Amygdala (tissue), 56 donors: ENCODE measurements at regions not wholly inside any gene's neighbourhood (a gene's known extent, or its start where the extent isn't known, plus 50 kb on each side); places are given as distances from the start of the nearest gene placed in this dataset.
"Not testable (repeated sequence)": the region's sequence is repeated elsewhere in the genome, so short reads cannot be mapped to it uniquely, and the experiment has no call there.

Experiments used
- DNase-seq, 56 donors: peaks; one replicate each; lab custom pipeline; 2025; lab: John Stamatoyannopoulos, UW

DNA sequence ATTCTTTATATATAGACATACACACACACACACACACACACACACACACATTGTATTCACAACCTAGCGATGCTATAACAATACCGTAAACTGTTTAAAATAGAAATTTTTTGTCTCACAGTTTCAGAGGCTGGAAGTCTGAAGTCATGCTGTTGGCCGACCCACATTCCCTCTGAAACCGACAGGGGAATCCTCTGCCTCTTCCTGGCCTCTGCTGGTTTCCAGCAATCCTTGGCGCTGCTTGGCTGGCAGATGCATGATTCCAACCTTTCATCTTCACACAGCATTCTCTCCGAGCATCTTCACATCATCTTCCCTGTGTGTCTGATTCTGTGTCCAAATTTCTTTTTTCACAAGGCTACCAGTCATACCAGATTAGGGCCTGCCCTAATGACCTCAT is 94.8 kb downstream of the CCDC71L start:
- no peak for DNase-seq

- no peak for DNase-seq
Measured at GRCh38 chr7:106565428-106565827, 95.5 kb downstream of the CCDC71L start.

- DNase-seq = peak in 1 of 56 donors; percentile 3
Measured at GRCh38 chr7:106563466-106564150, 97.3 kb downstream of the CCDC71L start.

GRCh38 chr7:106562711-106563366 is 98.1 kb downstream of the CCDC71L start:
- DNase-seq = no peak

GRCh38 chr7:106561666-106562411 is 99.1 kb downstream of the CCDC71L start:
- DNase-seq = no peak

GRCh38 chr7:106561151-106561550 is 99.8 kb downstream of the CCDC71L start:
- DNase-seq = no peak

DNA sequence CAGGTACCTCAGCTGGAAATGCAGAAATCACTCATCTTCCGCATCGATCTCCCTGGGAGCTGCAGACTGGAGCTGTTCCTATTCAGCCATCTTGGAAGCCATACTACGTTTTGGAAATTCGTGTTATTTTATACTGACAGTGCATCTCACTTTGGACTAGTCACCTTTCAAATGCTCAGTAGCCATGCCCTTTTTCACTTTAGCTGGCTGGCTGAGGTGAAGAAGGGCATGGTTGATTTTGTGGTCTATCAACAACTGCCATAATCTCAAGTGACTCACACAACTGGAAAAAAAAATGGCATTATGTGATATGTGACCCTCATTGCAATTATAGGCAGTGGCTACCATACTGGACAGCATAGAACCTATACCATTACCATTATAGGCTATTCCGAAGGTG is 100.5 kb downstream of the CCDC71L start:
- no peak for DNase-seq

- DNase-seq = not testable (repeated sequence)
Measured at GRCh38 chr7:106556244-106556643, 104.7 kb downstream of the CCDC71L start.

GRCh38 chr7:106554623-106555022 is 106.3 kb downstream of the CCDC71L start:
- not testable (repeated sequence) for DNase-seq

GRCh38 chr7:106553446-106553836 is 107.5 kb downstream of the CCDC71L start:
- DNase-seq = no peak

- DNase-seq = peak in 6 of 56 donors; percentile 1 to 14 (median 2)
Measured at GRCh38 chr7:106552645-106553445, 108.1 kb downstream of the CCDC71L start.

GRCh38 chr7:106551936-106552335 is 109.0 kb downstream of the CCDC71L start:
- no peak for DNase-seq

GRCh38 chr7:106548491-106548890 is 112.5 kb downstream of the CCDC71L start:
- no peak for DNase-seq

- no peak for DNase-seq
Measured at GRCh38 chr7:106545275-106545674, 115.7 kb downstream of the CCDC71L start.

DNA sequence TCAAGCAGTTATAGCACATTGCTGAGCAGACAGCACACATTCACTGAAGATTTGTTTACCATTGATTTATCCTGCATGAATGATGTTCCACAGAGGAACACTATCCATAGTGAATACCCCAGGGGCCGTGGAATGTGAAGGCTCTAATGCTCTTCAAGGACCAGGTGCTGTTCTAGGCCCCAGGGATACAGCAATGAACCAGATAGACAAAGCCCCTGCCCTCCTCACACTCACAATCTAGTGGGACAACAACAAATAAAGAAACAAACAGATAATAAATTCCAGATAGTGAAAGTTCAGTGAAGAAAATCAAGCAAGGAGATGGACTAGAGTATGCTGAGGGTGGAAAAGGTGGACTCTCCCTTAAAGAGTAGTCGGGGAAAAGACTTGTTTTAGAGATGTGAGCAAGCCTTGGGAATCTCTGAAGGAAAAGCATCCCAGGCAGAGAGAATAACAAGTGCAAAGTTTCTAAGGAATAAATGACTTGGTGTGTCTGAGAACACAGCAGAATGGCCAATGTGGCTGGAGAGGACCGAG is 117.7 kb downstream of the CCDC71L start:
- DNase-seq = no peak

- peak in 1 of 56 donors; percentile 18 for DNase-seq
Measured at GRCh38 chr7:106542550-106543220, 118.3 kb downstream of the CCDC71L start.

GRCh38 chr7:106538638-106539037 is 122.3 kb downstream of the CCDC71L start:
- no peak for DNase-seq

GRCh38 chr7:106537119-106537518 is 123.8 kb downstream of the CCDC71L start:
- no peak for DNase-seq

DNA sequence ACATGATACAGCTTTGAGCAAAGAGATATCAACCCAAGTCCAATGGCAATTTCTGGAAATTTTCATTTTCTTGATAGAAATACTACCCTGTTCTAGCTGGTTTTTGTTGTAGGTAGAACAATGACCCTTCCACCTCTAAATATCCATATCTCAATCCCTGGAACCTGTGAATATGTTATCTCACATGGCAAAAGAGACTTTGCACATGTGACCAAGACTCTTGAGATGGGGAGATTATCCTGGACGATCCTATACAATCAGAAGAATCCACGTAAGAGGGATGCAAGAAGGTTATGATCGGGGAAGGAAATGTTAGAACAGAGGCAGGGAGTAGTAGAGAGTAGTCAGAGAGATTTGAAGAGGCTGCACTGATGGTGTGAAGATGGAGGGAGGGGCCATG is 124.9 kb downstream of the CCDC71L start:
- no peak for DNase-seq
